HFFc6 (cell line): ENCODE measurements at regions not wholly inside any gene's neighbourhood (a gene's known extent, or its start where the extent isn't known, plus 50 kb on each side); places are given as distances from the start of the nearest gene placed in this dataset. TPM values are rescaled to one million over a fixed set of nuclear protein-coding genes. Genes with fewer than 3 reads are reported as not detected.

Source experiments
- DNase-seq: peaks from one replicate; pipeline ENCODE4 v3.0.0-alpha.2; 2018
- H3K27ac Mint-ChIP-seq: 2 replicates; pipeline ENCODE4 v1.8.0; 2020; ENCODE audit warnings: mild to moderate bottlenecking, mixed read lengths
- H3K27me3 Mint-ChIP-seq: 2 replicates; pipeline ENCODE4 v1.8.0; 2021; ENCODE audit warnings: mild to moderate bottlenecking, moderate library complexity, mixed read lengths; ENCODE audit not compliant: insufficient read depth
- H3K36me3 Mint-ChIP-seq: 2 replicates; pipeline ENCODE4 v1.8.0; 2021; ENCODE audit warnings: low read depth, mixed read lengths
- H3K4me1 Mint-ChIP-seq: 2 replicates; pipeline ENCODE4 v1.8.0; 2020; ENCODE audit warnings: low read depth, mixed read lengths
- H3K4me3 Mint-ChIP-seq: 2 replicates; pipeline ENCODE4 v1.8.0; 2020; ENCODE audit warnings: mild to moderate bottlenecking, moderate library complexity, mixed read lengths
- H3K9me3 Mint-ChIP-seq: 2 replicates; pipeline ENCODE4 v1.8.0; 2020; ENCODE audit warnings: mild to moderate bottlenecking, mixed read lengths
- CTCF ChIP-seq: fragments of 200-600 bp; sonication (generic); IDR thresholded peaks from 2 replicates; pipeline ENCODE4 v1.5.0; 2021; ENCODE audit warnings: antibody characterized with exemption, mild to moderate bottlenecking
- microRNA-seq: library from miRNA; unstranded; fragments of <30 nt; microRNA quantifications from one replicate; pipeline ENCODE4, GENCODE V29; 2019

- Mint-ChIP-seq H3K27me3 (no peaks in the 10 kb centered on the region), H3K4me3 (no peak overlapping the region), H3K36me3 (no peaks in the 10 kb centered on the region), H3K27ac (no peak overlapping the region), H3K9me3 (peaks cover 18% of the 10 kb centered on the region), H3K4me1 (no peaks in the 10 kb centered on the region)
- DNase-seq: no peak
- no peak for TF ChIP-seq CTCF
Observed at GRCh38 chr22:25514436-25515180, 49.9 kb upstream of the GRK3 start.

Small RNA genes lying in the stretch of these regions (microRNA-seq; reads per million reads assigned to microRNA genes)
- not detected for gene MIR6817
